HG03039 (cell line): ENCODE measurements at regions not wholly inside any gene's neighbourhood (a gene's known extent, or its start where the extent isn't known, plus 50 kb on each side); places are given as distances from the start of the nearest gene placed in this dataset.

ENCODE experiments used
- ATAC-seq: cut with Tn5 transposase; IDR thresholded peaks from one replicate; pipeline ENCODE4 v1.9.1; 2021; ENCODE audit warnings: mild to moderate bottlenecking, moderate library complexity; ENCODE audit not compliant: unreplicated experiment

- ATAC-seq = no peak
Observed at GRCh38 chr2:136222862-136223261, 104.9 kb upstream of the CXCR4 start.

- ATAC-seq = no peak
Observed at GRCh38 chr2:136221026-136221425, 103.1 kb upstream of the CXCR4 start.

DNA sequence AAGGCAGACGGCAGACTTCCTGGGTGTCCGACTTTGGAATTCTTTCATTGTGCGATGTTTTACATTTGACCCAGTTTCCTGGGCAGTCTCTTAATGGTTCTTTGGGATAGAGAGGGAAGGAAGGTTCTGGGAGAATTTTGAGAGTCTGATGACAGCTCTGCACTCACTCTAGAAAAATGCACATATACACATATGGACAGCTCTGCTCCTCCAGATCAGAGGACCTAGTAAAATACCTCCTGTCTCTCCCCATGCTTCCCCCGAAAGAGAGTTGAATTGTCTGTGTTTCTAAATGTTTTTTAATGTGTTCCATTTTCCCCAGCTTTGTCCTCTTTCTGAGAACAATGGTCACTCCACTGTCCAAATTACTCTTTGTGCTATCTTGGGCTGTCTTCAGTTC is 102.0 kb upstream of the CXCR4 start:
- ATAC-seq = no peak

DNA sequence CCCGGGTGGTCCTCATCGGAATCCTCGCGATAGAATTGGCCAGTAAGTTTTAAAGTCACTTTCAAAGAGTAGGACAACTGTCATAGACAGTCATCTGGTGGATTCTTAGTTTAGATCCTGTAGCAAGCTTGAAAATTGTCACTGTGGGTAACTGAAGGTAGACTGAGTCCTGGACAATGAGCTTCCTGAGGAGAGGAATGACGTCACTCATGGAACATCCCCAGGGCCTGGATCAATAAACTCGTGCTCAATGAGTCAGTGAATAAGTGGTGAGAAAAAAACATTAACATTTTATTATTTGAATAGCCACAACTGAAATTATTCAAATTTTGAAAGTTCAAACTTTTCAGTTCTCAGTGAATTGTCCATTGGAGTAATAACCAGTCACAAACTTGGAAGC is 101.4 kb upstream of the CXCR4 start:
- ATAC-seq = no peak

DNA sequence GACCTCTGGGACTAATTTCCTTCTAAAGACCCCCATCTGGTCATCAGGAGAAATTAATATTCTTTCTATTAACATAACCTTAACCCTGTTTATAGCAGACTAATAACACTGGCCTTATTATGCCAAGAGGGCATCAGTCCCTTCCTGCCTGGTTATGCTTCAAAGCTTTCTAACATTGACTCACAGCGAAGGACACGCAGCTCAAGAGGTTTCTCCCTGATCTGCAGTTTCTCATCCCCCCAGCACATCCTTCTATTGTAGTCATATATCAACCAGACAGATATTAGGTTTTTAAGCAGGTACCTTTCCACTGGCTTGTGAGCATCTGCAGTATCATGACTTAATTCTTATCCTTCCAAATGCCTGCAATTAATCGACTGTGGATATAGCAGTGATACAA is 100.0 kb upstream of the CXCR4 start:
- ATAC-seq = no peak

DNA sequence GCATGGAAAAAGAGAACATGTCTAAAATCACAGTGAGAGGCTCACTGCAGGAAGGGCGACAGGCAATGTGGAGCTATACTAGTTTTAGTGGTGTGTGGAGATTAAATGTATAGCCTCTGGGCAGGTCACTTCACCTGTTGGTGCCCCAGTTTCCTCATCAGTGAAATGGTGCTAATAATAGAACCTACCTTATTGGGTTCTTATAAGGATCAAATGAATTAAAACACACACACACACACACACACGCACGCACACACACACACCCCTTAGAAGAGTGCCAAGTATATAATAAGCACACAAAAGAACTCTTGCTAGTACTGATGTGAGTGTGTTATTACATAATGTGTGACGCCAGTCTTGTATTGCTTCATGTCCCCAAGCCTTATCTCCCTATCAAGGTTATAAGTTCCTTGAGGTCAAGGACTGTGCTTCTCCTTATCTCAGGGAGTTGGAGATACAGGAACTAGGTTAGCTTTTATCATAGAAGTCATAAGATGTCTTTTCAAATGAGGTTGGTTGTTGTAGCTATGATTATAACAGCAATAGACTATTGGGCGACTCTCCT is 98.0 kb upstream of the CXCR4 start:
- ATAC-seq = no peak

- no peak for ATAC-seq
Observed at GRCh38 chr2:136215449-136215848, 97.5 kb upstream of the CXCR4 start.

- ATAC-seq = no peak
Observed at GRCh38 chr2:136214307-136215200, 96.6 kb upstream of the CXCR4 start.

GRCh38 chr2:136213836-136214235 is 95.9 kb upstream of the CXCR4 start:
- no peak for ATAC-seq

GRCh38 chr2:136212426-136213378 is 94.8 kb upstream of the CXCR4 start:
- peak; percentile 68 for ATAC-seq

- no peak for ATAC-seq
Observed at GRCh38 chr2:136211701-136212100, 93.8 kb upstream of the CXCR4 start.

GRCh38 chr2:136210822-136211221 is 92.9 kb upstream of the CXCR4 start:
- ATAC-seq = no peak

DNA sequence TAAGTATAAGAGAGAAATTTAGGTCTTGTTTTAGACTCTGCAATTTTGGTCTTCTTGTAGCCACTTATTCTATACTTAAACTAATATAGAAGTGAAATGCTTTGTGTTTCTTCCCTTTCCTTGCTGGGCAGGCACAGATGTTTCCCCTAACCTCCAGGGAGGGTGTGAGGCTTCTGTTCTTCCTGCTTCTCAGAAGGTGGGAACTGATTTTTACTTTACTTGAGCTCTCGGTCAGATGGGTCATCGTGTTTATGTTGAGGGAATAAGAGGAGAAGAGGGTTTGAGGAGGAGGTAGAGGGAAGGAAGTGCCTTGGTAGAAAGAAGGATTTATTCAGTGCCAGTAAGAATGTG is 92.5 kb upstream of the CXCR4 start:
- ATAC-seq = no peak

GRCh38 chr2:136209561-136210454 is 91.9 kb upstream of the CXCR4 start:
- no peak for ATAC-seq

- ATAC-seq = no peak
Observed at GRCh38 chr2:136208682-136209420, 90.9 kb upstream of the CXCR4 start.

DNA sequence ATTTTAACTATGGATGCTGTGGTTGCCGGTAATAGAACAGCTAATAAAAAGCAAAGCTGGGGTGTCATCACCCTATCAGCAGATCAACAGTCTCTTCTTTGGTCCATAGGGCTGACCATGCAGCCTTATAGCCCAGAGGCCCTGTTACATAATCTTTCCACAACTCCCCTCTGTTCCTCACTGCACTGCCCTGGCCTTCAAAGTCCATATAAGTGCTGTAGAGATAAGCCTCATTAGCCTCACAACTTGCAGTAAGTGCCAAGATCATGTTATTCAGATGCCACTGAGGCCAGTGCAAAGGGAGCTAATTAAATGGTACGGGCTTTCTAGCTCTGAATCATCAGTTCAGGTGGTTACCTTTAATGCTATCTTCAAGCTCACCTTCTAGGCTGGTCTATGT is 89.7 kb upstream of the CXCR4 start:
- no peak for ATAC-seq

GRCh38 chr2:136207030-136207623 is 89.2 kb upstream of the CXCR4 start:
- ATAC-seq = peak; percentile 57

- ATAC-seq = peak; percentile 95
Observed at GRCh38 chr2:136206613-136207012, 88.7 kb upstream of the CXCR4 start.

DNA sequence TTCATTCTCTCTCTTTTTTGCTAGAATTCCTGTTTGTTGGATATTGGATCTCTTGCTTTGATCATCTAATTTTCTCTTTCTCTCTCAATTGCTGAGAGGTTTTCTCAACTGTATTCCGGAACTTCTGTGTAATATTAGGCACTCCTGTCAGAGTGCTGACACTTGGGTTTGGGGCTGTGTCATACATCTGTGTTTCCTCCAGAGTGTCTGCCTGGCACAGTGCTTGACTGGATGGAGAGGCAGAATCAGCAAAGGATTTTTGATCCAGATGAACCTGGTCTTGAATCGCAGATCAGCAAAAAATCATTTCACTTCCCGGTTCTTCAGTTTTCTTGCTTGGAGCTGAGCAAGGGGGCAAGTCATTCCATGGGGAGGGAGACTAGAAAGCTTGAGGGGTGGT is 87.7 kb upstream of the CXCR4 start:
- no peak for ATAC-seq
